ENCODE measurements at regions not wholly inside any gene's neighbourhood (a gene's known extent, or its start where the extent isn't known, plus 50 kb on each side); places are given as distances from the start of the nearest gene placed in this dataset.

DNA sequence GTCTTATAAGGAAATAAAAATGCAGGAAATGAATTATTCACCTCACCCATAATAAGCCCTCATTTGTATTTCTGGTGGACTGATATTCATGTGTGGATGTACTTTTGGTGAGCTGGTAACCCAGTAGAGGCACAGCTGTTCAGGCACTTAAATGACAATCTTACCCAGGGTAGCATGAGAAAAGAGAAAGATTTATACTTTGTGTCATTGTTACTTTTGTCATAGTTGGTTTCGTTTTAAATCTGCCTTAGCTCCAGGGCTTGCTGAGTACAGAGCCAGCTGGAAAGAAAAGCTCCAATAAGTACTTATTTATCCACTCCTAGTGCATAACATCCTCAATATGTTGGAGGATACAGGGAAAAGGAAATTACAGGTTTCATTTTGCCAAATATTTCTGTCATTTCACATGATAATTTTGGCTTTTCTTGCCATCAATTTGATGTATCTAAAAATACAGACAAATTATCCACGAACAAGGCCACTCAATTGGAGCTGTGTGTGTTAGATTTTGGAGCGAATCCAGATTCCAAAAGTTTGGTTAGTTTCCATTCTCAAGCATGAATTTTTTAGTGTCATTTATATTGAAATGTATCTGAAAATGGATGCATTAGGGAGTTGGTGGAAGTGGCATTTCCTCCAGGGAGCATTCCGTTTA, 1276.1 kb upstream of the FAM98A start:
- no peak overlapping the region for H3K4me3 ChIP-seq (ENCODE audit: low read depth, low read length)
- no peak for DNase-seq (ENCODE audit: low read depth)
- no peak for TF ChIP-seq MYC (IDR thresholded peaks at IDR 0.05; ENCODE audit: low read depth, low read length)
- TF ChIP-seq, protein P1, sequence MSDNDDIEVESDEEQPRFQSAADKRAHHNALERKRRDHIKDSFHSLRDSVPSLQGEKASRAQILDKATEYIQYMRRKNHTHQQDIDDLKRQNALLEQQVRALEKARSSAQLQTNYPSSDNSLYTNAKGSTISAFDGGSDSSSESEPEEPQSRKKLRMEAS (IDR thresholded peaks at IDR 0.05; ENCODE audit: low read depth, low read length), result no peak
- TF ChIP-seq POLR2A (IDR thresholded peaks at IDR 0.05; ENCODE audit: extremely low read depth, insufficient read length), result no peak
- TF ChIP-seq, protein P2, sequence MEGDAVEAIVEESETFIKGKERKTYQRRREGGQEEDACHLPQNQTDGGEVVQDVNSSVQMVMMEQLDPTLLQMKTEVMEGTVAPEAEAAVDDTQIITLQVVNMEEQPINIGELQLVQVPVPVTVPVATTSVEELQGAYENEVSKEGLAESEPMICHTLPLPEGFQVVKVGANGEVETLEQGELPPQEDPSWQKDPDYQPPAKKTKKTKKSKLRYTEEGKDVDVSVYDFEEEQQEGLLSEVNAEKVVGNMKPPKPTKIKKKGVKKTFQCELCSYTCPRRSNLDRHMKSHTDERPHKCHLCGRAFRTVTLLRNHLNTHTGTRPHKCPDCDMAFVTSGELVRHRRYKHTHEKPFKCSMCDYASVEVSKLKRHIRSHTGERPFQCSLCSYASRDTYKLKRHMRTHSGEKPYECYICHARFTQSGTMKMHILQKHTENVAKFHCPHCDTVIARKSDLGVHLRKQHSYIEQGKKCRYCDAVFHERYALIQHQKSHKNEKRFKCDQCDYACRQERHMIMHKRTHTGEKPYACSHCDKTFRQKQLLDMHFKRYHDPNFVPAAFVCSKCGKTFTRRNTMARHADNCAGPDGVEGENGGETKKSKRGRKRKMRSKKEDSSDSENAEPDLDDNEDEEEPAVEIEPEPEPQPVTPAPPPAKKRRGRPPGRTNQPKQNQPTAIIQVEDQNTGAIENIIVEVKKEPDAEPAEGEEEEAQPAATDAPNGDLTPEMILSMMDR (IDR thresholded peaks at IDR 0.05; ENCODE audit: low read depth, low read length), result no peak

DNA sequence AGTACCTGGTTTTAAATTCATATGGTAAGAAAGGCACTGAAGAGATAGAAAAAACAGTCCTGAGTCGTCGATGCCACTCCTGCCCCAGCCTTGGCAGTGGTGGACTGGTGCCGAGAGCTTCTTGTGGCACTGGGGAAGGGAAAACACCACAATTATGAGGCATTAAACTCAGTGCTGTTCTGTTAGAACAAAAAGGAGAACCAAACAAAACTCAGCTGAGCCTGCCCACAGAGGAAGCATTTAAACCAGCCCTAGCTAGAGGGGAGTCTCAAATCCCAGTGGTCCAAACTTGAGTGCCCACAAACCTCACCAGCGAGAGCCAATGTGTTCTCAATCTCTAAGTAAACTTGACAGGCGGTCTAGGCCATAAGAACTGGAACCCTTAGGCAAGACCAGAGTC, 1254.5 kb upstream of the FAM98A start:
- TF ChIP-seq, protein P2 (IDR thresholded peaks at IDR 0.05; ENCODE audit: low read depth, low read length), result no peak
- TF ChIP-seq MYC (IDR thresholded peaks at IDR 0.05; ENCODE audit: low read depth, low read length) (no peak), POLR2A (IDR thresholded peaks at IDR 0.05; ENCODE audit: extremely low read depth, insufficient read length) (no peak)
- TF ChIP-seq, protein P1 (IDR thresholded peaks at IDR 0.05; ENCODE audit: low read depth, low read length), result no peak
- DNase-seq (ENCODE audit: low read depth), result no peak
- H3K4me3 ChIP-seq (ENCODE audit: low read depth, low read length), result no peak overlapping the region

DNA sequence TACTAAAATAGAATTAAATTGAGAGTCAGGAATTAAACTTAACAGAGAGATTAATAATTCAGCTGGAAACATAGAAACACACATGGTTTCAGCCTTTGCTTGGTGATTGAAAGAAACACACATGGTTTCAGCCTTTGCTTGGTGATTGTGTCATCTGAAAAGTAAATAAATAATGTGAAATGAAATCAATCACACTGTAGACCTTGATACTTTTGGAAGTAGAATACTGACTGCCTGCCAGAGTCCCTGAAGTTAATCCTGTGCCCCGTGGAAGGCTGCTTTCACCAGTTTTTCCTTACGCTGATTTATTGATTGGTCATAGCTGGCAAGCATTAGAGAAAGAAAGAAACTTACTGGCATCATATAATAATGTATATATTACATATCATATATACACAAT, 1252.7 kb upstream of the FAM98A start:
- no peak overlapping the region for H3K4me3 ChIP-seq (ENCODE audit: low read depth, low read length)
- DNase-seq (ENCODE audit: low read depth), result no peak
- no peak for TF ChIP-seq POLR2A (IDR thresholded peaks at IDR 0.05; ENCODE audit: extremely low read depth, insufficient read length)
- TF ChIP-seq, protein P1 (IDR thresholded peaks at IDR 0.05; ENCODE audit: low read depth, low read length), result no peak
- TF ChIP-seq, protein P2 (IDR thresholded peaks at IDR 0.05; ENCODE audit: low read depth, low read length), result no peak
- TF ChIP-seq MYC (IDR thresholded peaks at IDR 0.05; ENCODE audit: low read depth, low read length), result no peak

DNA sequence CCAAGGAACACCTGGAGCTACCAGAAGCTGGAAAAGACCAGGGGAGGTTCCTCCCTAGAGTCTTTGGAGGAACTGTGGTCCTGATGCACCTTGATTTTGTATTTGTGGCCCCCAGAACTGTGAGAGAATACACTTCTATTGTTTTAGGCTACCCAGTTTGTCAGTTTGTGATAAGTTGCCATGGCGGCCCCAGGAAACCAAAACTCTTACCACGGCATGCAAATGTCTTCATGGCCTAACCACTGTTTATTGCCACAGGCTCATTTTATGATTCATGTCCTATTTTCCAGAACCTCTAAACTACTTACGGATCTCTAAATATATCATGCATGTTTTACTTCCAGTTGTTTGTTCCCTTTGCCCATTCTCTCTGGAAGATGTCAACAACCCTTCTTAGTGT, 1250.7 kb upstream of the FAM98A start:
- DNase-seq (ENCODE audit: low read depth), result no peak

DNA sequence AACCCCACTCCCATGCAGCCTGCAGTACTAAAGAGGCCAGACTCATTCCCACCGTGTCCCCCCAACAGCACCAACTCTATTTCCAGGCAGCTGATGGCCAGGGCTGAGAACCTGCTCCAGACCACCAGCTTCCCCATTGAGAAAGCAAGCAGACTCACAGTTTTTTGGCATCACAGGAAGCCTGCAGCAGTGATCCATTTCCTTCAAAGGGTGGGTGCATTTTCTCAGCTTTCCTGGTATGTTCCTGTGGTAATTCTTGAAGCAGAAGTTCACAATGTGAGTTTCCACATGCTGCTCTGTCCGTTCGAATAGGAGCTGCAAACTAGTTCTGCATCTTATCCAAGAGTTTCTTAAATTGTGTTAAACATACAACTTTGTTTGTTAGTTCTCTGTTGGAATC, 1249.6 kb upstream of the FAM98A start:
- TF ChIP-seq, protein P1 (IDR thresholded peaks at IDR 0.05; ENCODE audit: low read depth, low read length), result no peak
- TF ChIP-seq MYC (IDR thresholded peaks at IDR 0.05; ENCODE audit: low read depth, low read length), result no peak
- no peak for TF ChIP-seq POLR2A (IDR thresholded peaks at IDR 0.05; ENCODE audit: extremely low read depth, insufficient read length)
- TF ChIP-seq, protein P2 (IDR thresholded peaks at IDR 0.05; ENCODE audit: low read depth, low read length), result no peak
- no peak overlapping the region for H3K4me3 ChIP-seq (ENCODE audit: low read depth, low read length)
- no peak for DNase-seq (ENCODE audit: low read depth)

More for the DNA sequence above, 1250.7 kb upstream of the FAM98A start:
- TF ChIP-seq POLR2A (IDR thresholded peaks at IDR 0.05; ENCODE audit: extremely low read depth, insufficient read length), result no peak
- TF ChIP-seq, protein P2 (IDR thresholded peaks at IDR 0.05; ENCODE audit: low read depth, low read length), result no peak
- TF ChIP-seq, protein P1 (IDR thresholded peaks at IDR 0.05; ENCODE audit: low read depth, low read length), result no peak
- no peak for TF ChIP-seq MYC (IDR thresholded peaks at IDR 0.05; ENCODE audit: low read depth, low read length)
- no peak overlapping the region for H3K4me3 ChIP-seq (ENCODE audit: low read depth, low read length)
